GM21529 (cell line): ENCODE measurements at regions not wholly inside any gene's neighbourhood (a gene's known extent, or its start where the extent isn't known, plus 50 kb on each side); places are given as distances from the start of the nearest gene placed in this dataset.
A peak's percentile ranks its signal among the peaks of the same experiment; 100 is the strongest.

Source experiments
- ATAC-seq: cut with Tn5 transposase; IDR thresholded peaks from one replicate; pipeline ENCODE4 v1.9.1; 2021; ENCODE audit not compliant: unreplicated experiment

DNA sequence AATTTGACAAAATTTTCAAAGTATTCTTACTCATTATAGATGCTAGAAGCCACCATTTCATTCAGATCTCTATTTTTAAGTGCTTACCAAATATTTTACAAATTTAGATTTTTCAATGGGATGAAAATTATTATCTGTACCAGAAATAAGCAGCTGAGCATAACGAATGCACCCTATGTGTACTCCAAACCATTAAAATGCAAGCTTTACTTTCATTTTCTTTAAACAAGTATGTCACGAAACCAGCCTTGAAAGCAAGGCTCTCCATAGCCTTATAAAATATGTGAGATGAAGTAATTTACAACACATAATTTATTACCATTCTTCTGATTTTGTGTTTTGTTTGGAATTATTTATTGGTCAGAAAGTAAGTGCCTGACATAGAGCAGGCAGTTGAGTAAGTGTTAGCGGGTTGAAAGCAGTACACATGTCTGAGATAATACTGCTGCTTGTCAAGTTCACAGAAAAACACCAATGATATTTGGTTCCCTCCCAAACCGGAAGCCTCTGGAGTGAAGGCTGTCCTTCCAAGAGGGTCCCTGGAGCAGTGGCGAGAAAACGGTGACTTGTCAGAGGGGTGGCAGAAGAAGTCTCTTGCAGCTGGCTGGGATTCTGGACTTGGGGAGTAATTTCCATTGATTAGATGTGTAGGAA, 322.7 kb upstream of the PFKP start:
- no peak for ATAC-seq

DNA sequence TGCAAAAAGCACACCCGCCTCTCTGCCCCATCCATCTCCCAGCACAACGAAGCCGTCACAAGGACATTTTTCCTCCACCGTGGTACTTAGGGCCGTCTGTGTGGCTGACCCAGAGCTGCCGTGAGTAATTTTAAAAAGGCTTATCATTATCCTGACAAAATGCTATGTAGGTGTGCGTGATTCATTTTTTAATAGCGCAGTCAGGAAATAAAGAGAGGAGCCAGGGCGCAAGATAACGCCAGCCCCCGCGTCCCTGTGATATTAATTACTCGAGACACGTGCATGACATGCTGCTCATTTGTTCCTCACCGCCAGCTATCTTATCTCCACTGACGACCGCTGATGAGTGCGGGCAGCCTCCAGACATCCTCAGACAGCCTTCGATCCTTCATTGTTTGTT, 332.7 kb upstream of the PFKP start:
- ATAC-seq: no peak

DNA sequence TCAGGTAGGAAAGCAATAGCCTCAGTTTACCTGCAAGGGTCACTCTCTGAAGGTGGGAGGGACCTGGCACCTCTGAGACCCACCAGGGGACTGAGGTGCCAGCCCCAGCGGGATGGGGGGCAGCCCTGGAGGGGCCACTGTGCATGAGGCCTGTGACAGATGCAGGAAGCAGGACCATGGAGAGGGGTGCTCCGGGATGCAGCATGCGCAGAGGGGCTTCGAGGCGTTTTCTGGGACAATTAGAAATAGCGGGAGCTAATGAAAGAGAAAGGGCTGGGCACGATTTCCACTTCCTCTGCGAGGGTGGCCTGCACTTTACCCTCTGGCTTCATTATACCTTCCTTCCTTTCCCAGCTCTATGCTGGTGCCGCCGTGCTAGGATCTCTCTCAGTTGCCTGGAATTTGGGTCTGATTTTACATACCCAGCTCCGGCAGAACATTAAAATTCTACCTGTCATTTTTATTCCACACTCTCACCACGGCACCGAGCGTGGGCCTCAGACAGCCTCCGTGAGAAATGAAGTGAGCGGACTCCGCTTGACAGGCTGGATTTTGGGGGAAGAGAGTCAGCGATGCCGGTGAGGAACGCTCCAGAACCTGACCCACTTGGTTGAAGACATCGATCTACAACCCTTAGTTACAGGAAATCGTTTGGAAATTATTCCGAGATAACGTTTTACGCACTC, 333.9 kb upstream of the PFKP start:
- no peak for ATAC-seq

DNA sequence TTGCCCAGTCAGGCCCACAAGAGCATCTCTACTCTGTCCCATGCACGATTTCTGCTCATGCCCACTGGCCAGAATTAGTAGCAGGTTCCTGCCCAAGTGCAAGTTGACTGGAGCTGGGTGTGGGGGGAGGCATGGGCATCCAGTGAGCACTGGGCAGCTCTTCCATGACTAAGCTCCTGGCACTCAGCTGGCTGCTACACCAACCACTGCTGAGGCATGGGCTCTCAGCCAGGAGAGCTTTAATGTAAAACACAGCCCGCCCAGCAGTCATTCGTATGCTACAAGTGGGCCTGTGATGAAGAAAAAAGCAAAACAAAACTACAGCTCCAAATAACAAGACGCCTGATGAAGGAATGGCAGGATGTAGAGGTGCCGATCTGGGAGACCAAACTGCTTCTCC, 335.4 kb upstream of the PFKP start:
- no peak for ATAC-seq

DNA sequence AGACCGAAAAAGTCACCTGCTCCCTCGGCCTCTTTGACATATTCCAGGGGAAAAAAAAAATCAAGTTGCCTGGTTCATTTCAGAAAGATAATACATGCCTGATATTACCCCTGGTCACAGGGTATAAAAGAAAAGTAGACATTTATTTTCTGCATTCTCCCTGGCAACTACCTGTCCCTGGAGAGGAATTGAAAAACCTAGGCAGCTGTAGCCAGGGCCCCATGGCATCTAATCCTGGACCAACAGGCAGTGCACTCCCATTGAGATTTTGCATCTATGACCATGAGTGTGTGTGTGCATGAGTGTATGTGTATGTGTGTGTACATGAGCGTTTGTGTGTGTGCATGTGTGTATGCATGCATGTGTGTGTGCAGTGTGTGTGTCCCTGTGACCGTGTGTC, 338.2 kb upstream of the PFKP start:
- no peak for ATAC-seq

DNA sequence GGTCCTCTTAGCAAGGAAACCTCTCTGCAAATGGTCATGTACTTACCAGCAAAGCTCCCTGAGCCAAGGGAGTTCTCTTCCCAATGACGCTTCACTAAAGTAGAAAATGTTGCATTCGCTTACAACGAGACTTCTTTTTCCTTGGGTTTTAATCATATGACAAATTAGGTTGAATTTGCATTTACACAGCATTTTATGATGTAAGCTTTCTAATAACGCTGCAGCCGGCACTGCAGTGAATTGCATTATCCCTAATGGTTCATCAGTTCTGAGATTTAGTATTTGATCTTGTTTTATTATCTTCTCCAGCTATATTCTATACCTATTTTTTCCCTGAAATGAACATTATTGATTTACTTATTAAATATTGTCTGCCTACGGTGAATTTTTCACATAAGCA, 339.3 kb upstream of the PFKP start:
- ATAC-seq: no peak

DNA sequence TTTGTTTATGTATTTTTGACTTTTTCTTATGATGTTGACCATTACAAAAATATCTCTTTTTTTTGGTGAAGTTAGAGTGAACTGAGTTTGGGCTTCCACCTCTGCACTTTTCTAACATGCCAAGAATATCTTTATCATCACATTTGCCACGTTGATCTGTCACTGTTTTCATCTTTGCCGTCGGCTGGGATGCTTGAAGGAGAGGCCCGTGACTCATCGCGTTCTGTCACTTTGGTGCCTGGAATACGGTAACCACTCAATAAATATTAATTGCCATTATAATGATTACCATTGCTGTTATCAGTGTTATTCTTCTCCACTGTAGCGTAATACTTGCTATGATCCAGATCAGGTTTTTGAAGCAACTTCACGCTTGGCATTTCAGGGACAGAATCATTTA, 350.8 kb upstream of the PFKP start:
- no peak for ATAC-seq

DNA sequence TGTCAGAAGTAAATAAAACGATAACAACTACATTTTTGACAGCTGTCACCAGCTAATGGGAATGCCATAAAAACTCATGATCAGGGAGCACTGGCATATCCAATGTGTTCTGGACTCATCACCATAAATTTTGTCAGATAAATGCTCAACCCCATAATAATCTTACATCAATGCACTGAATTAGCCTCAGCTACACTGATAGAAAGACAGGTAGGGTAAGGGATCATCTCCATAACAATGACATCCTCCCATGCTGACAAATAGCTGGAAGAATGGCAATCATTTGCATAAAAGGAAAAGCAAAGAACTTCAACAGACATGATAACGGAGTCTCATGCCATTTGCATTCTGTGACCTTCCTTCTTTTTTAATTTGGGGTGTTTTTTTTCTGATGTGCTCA, 352.8 kb upstream of the PFKP start:
- ATAC-seq: no peak

DNA sequence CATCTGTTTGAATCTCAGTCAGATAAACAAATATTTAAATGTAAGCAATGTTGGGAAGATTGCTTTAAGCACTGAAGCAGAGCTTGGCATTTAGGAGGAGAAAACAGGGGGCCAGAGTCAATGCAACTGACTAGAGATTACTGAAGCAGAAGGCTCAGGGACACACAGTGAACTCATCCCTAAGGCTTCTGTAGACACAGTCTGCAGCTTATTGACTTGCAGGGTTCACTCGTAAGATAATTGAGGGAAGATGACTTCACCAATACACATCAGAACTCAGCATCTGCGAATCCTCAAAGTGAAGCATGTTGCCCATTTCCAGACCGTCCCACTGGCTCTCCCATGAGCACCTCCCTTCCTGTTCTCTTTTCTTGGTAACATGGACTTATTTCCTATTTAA, 363.4 kb upstream of the PFKP start:
- no peak for ATAC-seq

DNA sequence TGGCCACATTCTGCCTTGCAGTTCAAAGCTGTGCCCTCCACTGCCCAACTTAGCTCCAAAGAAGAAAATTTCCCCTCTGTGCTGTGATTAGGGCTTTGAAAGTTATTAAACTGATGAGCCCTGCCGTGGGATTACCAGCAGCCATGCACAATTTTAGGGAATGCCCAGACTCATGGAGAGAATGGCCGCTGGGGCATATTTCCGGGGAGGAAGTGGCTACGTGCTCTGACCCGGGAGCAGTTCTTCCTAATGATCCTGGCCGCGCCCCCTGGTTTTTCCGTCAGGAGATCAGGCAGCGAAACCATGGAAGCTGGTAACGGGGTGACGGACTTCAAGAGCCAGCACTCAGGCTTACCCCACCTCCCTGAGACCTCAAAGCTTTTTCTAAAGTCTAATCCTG, 365.5 kb upstream of the PFKP start:
- ATAC-seq: no peak

DNA sequence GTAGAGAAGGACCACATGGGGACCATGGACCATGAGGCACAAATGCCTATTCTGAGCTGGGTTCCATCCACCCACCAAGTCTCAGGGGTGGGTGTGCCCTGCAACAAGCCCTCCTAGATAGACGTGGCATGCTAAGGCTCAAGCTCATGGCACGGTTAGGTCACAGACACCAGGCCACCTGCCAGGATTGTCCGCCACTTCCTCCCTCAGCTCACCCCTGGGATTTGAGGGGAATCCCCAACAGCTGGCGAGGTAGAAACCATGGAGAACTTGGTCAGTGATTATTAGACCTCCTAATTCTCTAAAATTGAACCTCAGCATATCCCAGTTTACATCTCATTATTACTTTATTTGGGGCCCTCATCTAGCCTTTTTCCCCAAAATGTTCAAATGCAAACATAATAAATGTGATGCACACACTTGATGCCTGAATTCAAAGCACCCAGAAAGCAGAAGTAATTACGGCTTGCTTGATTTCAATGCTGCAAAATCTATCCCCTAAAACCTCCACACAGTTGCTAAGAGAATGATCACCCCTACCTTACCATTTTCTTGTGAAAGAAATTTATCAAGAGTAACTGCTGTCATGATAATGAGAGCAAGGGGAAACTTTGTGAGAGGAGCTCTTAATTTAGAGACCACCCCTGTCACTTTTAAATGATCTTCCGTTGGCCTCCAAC, 366.6 kb upstream of the PFKP start:
- ATAC-seq: peak; percentile 57

DNA sequence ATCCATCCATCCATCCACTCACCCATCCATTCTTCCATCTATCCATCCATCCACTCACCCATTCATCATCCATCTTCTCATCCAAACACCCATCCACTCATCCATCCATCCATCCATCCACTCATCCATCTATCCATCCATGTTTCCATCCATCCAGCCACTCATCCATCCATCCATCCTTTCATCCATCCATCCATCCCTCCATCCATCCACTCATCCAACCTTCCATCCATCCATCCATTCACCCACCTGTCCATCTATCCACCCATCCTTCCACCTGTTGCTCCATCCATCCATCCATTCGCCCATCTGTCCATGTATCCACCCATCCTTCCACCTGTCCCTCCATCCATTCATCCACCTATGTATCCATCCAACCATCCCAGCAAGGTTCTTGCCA, 378.4 kb upstream of the PFKP start:
- ATAC-seq: no peak

DNA sequence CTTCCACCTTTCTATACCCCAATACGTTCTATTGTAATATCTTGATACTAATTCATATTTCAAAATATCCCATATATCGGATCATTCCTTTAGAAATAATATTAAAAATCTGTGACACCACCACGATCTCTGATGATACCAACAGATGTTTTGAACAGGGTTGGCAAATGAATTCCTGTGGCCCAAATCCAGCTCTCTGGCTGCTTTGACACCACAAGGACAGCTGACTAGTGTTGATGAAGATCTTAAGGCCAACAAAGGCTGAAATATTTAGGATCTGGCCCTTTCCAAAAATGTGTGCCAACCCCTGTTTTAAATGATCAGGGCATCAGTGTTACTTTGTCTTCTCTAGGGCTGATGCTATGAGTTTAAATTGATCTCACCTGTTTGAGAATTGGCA, 380.7 kb upstream of the PFKP start:
- no peak for ATAC-seq

DNA sequence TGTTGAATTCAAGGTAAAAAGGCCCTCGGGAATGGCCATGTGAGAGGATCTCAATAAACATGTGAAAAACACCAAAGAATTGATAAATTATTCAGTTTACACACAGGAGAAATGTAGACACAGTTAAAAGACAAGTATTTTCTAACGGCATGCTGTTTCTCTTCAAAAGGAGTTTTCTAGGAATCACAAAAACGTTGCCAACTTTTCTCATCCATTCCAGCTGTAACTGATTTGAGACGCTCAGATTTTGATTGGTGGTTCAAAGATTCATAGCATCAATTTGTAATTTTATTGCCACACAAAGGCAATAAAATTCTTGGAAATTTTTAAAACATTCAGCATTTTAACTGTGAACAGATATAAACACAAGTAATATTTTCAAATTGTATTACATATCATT, 384.9 kb upstream of the PFKP start:
- ATAC-seq: no peak

DNA sequence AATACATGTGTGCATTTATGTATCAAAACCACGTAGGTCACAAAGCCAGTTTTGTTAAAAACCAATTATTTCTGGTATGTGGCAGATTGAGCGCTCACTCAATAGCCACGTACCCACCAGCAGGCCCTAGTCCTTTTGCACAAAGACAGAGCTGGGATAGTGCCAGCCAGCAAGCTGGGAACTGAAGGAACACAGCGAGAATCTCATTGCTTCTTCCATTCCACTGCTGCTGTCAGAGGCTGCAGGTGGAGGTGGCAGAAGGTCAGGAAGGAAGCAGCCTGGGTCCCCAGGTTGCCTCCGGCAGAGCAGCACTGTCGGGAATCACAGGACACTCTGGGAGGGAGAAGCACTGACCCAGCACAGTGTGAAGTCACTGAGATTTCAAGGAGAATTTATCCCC, 385.5 kb upstream of the PFKP start:
- no peak for ATAC-seq

DNA sequence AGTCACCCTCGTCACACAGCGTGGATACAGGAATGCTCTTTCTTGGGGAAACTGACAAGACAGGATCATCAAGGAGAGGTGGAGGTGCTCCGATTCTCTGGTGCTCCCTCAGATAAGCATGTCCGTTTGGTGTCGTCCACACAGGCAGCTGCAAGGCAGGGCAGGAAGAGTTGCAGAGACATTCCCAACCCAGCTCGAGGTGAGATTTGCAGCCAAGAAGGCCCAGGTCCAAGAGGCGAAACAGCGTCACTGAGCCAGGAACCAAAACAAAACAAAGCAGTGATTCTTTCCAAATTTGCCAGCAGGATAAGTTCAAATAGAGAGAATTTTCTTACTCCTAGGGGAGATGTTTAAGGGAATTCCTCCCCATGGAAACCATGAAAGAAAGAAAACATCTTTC, 386.5 kb upstream of the PFKP start:
- ATAC-seq: no peak

DNA sequence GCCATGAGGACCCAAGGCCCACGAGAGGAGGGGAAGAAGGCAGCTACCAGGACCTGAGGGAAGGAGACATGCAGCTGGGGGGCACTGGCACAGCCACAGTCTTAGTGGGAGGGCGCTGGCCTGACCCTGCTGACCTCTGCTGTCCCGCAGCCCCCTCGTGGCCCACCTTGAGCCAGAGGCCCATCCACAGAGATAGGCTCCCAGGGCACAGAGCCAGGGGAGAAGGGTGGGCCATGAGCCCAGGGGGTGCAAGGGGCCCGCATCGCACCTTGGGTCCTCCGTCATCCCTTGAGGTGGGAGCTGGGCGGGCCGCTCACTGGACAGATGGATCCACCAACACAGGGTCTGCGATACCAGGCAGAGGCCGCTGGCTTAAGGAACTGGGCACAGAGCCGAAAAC, 387.7 kb upstream of the PFKP start:
- ATAC-seq: no peak

DNA sequence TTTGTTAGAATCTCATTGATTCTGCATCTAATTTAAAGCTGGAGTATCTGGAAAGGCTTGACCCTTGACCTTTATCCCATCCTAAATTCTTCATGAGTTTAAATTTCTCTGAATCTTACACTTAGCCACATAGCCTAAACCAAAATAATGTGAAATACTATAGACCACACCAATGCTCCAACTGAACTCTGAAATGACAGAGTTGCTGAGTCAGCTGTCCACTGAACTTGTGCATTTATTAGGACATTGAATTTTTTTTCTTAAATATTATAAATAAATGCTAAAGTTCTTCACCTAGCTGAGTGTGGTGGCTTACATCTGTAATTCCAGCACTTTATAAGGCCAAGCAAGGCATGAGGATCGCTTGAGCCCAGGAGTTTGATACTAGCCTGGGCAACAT, 390.9 kb upstream of the PFKP start:
- no peak for ATAC-seq

DNA sequence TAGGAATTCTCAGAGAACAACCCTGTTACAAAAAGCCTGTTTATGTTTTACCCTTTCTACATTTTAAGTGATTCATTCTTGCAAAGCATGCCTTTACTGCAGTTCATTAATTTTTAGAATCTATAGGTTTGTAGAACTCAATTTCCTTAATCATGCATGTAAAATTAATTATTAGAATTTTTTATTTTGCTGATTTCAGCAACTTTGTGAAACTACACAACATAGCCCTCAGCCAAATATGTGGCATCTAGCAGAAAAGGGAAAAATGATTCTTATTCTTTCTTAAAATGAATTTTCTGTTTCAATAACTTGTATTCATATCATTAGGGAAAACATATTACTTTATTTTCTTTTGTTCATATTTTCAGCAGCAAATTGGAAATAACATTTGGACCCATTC, 392.9 kb upstream of the PFKP start:
- no peak for ATAC-seq

DNA sequence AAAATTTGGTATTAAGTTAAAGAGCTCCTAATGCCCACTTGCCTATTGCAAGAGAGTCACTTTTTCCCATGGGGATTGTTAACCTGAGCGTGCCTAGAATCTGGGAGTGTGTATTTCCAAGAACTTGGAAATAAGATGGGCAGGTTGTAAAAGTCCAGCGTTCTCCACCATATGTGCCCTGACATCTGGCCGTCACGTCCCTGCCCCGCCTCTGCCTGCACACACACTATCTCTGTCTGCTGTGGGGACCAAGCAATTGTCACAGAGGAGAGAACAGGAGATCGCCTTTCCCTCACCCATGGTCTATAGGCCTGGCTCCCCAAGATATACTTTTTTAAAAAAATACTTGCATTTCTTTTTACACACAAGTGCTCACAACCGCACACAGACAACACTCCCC, 396.5 kb upstream of the PFKP start:
- no peak for ATAC-seq

DNA sequence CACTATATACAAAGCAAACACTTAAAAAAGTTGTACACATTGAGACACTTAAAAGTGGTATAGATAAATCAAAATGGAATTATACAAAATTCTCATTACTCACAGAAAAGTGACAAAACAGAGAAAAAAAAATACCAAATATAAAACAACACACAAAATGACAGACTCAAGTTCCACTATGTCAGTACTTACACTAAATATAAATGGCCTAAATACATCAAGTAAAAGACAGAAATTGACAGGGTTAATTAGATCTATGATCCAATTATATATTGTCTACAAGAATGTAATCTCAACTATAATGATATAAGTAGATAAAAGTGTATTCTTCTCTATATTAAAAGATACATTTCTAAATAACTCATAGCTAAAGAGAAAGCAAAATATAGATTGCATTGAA, 401.6 kb upstream of the PFKP start:
- ATAC-seq: no peak

DNA sequence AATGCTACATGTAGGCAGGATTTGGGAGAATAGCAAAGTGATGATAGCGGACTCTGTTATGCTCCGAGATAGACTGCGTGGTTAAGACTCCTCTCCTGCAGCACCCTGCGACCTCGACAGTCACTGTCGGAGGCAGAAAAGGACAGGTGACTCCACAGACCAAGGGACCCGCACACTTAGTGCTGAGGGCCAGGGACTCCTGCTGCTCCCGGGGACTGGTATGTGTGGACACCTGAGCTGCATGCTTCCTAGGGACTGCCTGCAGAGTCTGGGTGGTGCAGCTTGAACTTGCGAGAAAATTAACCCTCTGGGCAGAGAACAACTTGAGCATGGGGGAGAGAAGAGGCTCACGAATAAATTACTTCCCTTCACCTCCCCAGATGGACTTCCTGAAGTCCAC, 407.1 kb upstream of the PFKP start:
- ATAC-seq: no peak
